ENCODE measurements at regions not wholly inside any gene's neighbourhood (a gene's known extent, or its start where the extent isn't known, plus 50 kb on each side); places are given as distances from the start of the nearest gene placed in this dataset.

DNA sequence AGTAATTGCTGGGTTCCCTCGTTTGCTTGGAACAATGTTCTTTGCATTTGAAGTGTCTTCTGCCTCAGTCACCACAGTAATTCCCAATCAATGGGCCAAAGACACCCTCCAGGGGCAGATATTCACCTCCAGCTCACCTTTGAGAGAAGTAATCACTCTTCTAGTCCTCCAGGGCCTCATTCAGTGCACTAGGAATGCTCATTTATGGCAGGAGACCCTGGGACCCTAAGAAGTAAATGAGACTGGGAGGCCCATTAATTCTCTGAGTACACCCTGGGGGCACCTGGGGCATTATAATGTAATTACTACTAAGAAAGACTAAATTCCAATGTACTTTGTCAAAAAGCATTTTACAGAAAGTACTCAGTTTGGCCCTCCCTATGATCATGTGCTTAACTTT lies 158.2 kb upstream of the XYLT1 start:
- no peaks in the 10 kb centered on the region for H3K27me3 ChIP-seq
- no peak for TF ChIP-seq CTCF (IDR thresholded peaks at IDR 0.05; ENCODE audit: low read depth, low read length)
- no peak overlapping the region for H3K4me3 ChIP-seq (ENCODE audit: low read depth, low read length)
- no peaks in the 10 kb centered on the region for H3K36me3 ChIP-seq
- H3K4me1 ChIP-seq = no peaks in the 10 kb centered on the region
- H3K9me3 ChIP-seq = 0 out of 2 replicates have a peak, but pooled peaks cover 5% of the 10 kb centered on the region
- DNase-seq = no peak

GRCh38 chr16:17622366-17622765 lies 151.6 kb upstream of the XYLT1 start:
- Histone ChIP-seq H3K9me3 (0 out of 2 replicates have a peak, but pooled peaks cover 5% of the 10 kb centered on the region), H3K4me3 (ENCODE audit: low read depth, low read length) (no peak overlapping the region), H3K27me3 (no peaks in the 10 kb centered on the region), H3K36me3 (no peaks in the 10 kb centered on the region), H3K4me1 (no peaks in the 10 kb centered on the region)
- no peak for DNase-seq
- TF ChIP-seq CTCF (IDR thresholded peaks at IDR 0.05; ENCODE audit: low read depth, low read length) = no peak

DNA sequence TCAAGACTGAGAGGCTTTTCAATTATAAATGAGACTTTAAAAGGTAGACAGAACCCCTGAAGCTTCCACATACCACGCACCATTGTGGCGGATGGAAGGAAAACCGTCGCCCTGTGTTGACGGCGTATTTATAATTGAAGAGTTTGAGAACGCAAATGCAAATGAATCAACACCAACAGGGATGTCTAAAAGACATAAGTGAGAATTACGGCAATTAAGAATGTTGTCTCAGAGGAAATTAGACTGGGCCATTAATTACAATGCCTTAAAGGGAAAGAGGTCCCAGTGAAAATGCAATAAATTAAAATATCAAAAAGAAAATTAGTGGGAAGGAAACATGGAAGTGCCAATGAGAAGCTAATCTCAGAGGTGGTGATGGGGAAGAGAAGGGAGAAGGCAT lies 148.5 kb upstream of the XYLT1 start:
- Histone ChIP-seq H3K9me3 (no peaks in the 10 kb centered on the region), H3K4me3 (ENCODE audit: low read depth, low read length) (no peak overlapping the region), H3K4me1 (no peaks in the 10 kb centered on the region), H3K36me3 (no peaks in the 10 kb centered on the region), H3K27me3 (no peaks in the 10 kb centered on the region; the same call in 1 of the 2 replicates)
- no peak for TF ChIP-seq CTCF (IDR thresholded peaks at IDR 0.05; ENCODE audit: low read depth, low read length)
- no peak for DNase-seq

- H3K9me3 ChIP-seq = no peaks in the 10 kb centered on the region
- TF ChIP-seq CTCF (IDR thresholded peaks at IDR 0.05; ENCODE audit: low read depth, low read length) = no peak
- H3K4me1 ChIP-seq = no peaks in the 10 kb centered on the region
- H3K4me3 ChIP-seq (ENCODE audit: low read depth, low read length) = no peak overlapping the region
- no peak for DNase-seq
- H3K27me3 ChIP-seq = no peaks in the 10 kb centered on the region; the same call in 1 of the 2 replicates
- no peaks in the 10 kb centered on the region for H3K36me3 ChIP-seq
Observed at GRCh38 chr16:17617021-17617552, 146.3 kb upstream of the XYLT1 start.

GRCh38 chr16:17612336-17612735 lies 141.6 kb upstream of the XYLT1 start:
- Histone ChIP-seq H3K36me3 (no peaks in the 10 kb centered on the region), H3K4me1 (no peaks in the 10 kb centered on the region; the same call in 1 of the 2 replicates), H3K9me3 (no peaks in the 10 kb centered on the region), H3K27me3 (no peaks in the 10 kb centered on the region; the same call in 1 of the 2 replicates), H3K4me3 (ENCODE audit: low read depth, low read length) (no peak overlapping the region)
- DNase-seq = no peak
- no peak for TF ChIP-seq CTCF (IDR thresholded peaks at IDR 0.05; ENCODE audit: low read depth, low read length)

- Histone ChIP-seq H3K27me3 (no peaks in the 10 kb centered on the region), H3K4me1 (no peaks in the 10 kb centered on the region; the same call in 1 of the 2 replicates), H3K36me3 (no peaks in the 10 kb centered on the region), H3K9me3 (no peaks in the 10 kb centered on the region), H3K4me3 (ENCODE audit: low read depth, low read length) (no peak overlapping the region)
- DNase-seq = peak; percentile 63
- TF ChIP-seq CTCF (IDR thresholded peaks at IDR 0.05; ENCODE audit: low read depth, low read length) = no peak
Observed at GRCh38 chr16:17607609-17608008, 136.8 kb upstream of the XYLT1 start.
